GM18909 (cell line): ENCODE measurements at regions not wholly inside any gene's neighbourhood (a gene's known extent, or its start where the extent isn't known, plus 50 kb on each side); places are given as distances from the start of the nearest gene placed in this dataset.
"Not testable (repeated sequence)": the region's sequence is repeated elsewhere in the genome, so short reads cannot be mapped to it uniquely, and the experiment has no call there.

ENCODE experiments used
- ATAC-seq: cut with Tn5 transposase; IDR thresholded peaks from one replicate; pipeline ENCODE4 v1.9.1; 2021; ENCODE audit warnings: mild to moderate bottlenecking; ENCODE audit not compliant: unreplicated experiment, poor library complexity

DNA sequence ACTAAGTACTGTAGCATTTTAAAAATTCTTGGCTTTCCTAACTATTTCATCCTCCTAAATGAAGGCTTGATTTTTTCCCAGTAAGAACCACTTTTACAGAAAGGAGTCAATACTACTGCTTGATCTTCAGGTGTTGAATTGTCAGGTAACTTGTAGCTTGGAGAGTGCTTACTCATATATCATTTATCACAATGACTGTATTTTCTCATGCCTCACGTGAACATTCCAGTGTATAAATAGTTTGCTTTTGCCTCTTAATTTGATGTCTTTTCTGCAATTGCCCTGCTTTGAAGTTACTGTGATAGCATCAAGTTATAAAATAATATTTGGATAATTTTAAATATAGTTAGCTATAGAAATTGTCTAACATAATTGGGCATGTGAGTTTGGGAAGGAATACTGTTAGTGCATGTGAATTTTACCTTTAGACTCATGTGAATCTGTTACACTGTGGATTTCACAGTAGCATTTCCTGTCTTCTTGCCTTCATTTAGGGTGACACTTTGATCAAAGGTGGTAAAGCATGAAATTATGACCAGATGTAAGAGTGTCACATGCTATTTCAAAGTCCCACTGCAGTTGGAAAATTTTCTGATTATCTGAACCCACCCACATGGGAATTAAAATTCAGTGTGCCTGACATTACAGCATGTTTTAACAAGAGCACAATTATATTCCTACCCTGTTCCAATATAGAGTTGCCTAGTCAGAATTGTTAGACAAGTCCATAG is 962.8 kb downstream of the DNAJB9 start:
- no peak for ATAC-seq

DNA sequence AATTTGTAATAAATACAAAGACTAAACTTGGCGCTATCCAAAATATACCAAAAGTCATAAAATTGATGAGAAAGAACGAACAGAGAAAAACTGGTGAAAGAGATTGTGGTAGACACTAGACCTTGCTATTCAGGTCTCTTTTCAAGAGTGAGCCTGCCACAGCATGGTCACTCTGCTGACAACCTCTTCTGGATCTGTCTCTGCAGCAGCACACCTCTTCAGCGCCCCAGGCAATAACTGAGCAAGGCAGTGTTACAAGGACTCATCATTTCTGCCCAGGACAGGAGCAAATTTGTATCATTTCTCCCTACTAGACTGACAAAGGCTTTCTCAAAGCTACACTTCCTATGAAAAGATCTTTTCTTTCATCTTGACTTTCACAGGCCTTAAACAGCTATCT is 976.0 kb downstream of the DNAJB9 start:
- no peak for ATAC-seq

DNA sequence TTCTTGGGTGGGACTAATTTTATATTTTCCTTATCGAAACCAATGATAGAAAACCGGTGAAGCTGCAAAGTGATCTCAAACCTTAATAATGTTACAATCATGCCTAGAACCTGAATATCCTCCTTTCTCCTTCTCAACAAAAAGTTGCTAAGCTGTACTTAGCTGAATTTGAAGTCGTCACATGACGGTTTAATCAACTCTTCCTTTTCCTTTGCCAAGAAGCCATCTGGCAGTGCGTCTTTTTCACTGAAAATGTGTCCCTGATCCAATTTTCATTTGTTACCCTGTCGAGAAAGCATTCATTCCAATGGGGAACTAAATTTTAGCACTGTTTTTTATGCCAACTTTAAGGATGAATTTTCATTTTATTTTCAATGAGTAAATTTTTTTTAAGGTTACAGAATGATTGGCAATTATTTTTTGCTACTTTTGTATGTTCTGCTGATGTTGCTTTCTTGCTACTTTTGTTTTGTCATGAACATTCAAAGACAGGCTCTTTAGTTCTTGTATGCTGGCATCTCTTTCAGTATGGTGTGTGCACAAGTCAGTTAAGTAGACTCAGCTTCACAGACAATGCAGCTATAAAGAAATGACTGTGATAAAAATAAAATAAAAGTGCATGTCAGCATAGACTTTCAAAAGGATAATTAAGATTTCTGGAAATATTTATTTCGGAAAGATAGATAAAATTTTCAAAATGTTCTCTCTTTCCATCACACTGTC is 980.0 kb downstream of the DNAJB9 start:
- no peak for ATAC-seq

DNA sequence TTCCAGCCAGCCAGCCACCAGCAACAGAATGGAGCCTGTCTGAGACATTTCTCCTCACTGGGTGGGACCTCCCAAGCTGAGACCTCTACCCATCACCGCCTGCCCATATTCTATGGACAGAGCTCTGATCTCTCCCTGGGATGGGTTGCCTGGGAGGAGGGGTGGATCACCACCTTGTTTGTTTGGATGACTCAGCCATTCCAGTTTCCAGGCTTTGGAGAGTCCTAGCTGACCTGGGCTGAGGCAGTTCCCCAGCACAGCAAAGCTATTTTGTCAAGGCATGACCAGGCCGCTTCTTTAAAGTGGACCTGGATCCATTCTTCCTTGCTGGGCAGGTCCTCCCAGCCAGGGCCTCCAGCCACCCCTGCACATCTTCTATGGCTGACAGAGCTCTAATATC is 982.3 kb downstream of the DNAJB9 start:
- ATAC-seq, result no peak

DNA sequence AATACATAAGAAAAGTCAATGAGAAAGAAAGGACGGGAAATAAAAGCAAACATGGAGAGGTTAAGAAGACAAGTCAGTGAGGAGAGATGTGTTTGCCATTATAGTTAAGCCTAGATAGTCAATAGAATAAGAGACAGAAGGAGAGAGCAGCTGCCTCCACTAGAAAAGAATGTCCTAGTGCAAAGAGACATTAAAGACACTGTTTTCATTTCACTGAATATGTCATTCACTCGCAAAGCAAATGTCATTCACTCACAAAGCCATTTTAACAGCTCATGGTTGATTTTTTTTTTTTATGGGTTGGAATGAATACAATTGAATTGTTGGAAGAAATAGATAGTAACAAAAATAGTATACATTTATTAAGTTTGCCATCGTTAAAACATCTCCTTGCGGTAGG is 1007.6 kb downstream of the DNAJB9 start:
- ATAC-seq, result no peak

DNA sequence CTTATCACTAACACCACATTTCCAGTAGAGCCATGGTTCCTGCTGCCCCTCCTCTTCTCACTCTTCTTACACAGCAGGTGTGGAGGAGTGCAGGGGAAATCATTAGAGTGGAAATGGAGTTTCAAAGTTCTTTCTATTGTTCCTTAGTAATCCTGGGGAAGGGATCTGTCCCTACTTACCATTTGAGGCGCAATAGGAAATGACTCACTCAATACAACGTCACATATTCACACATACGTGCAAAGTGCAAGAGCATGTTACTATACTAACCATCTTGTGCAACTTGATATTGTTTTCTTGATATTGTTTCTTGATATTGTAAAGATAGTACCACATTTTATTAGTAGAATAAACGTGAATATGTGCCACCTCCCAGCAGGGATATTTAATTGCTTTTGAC is 1010.2 kb downstream of the DNAJB9 start:
- no peak for ATAC-seq

DNA sequence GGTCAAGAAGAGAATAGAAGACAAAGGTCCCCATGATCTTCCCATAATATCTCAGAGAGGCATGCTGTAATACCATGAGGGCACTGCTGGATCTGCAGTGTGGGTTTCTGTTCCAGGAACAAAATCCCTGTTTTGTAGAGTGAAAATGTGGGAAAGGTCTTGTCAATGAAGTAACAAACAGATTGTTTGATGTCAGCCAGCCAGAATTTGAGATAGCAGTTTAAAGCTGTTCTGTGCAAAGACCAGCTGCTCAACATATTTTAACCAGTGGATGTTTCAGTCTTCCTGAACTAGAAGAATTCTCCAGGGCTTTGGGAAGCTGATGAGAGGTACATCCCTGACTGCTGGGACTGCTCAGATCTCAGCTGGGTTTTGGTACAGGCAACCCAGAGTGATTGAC is 1012.5 kb downstream of the DNAJB9 start:
- no peak for ATAC-seq

DNA sequence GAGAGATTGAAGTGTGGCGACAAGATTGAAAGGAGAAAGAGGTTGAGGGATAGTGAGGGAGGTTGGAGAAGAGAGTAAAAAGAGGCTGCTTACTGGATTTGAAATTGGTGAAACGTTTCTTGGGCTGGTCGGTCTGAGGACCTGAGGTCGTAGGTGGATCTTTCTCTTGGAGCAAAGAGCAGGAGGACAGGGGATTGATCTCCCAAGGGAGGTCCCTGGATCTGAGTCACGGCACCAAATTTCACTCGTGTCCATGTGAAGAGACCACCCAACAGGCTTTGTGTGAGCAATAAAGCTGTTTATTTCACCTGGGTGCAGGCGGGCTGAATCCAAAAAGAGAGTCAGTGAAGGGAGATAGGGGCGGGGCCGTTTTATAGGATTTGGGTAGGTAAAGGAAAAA is 1027.3 kb downstream of the DNAJB9 start:
- not testable (repeated sequence) for ATAC-seq

DNA sequence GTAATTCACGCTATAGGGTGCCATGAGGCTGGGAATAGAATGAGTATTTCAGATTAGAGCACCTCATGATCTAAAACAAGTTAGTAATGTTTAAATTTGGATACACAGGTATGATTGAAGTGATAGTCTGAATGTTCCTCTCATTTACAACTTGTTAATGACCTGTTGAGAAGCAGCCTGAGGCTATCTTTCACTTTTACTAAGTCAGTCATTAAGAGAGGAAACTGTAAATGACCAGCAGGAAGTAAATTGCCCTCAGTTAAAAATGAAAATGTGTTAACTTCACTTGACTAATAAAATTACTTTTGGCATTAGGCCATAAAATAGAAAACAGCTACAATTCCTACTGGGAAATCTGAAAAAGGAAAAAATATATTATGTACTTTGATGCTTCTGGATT is 1042.0 kb downstream of the DNAJB9 start:
- ATAC-seq, result no peak

DNA sequence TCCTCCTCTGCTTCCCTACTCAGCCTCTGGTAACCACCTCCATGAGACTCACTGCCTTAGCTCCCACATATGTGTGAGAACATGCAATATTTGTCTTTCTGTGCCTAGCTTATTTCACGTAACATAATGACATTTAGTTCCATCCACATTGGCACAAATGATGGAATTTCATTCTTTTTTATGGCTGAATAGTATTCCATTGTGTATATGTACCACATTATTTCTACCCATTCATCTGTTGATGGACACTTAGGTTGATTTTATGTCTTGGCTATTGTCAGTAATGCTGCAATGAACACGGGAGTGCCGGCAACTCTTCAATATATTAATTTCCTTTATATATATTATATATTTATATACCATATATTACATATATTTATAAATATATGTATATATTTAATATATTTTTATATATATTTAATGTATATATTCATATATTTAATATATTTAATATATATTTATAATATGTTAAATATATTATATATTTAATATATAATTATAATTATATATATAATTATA is 1046.9 kb downstream of the DNAJB9 start:
- ATAC-seq, result no peak

DNA sequence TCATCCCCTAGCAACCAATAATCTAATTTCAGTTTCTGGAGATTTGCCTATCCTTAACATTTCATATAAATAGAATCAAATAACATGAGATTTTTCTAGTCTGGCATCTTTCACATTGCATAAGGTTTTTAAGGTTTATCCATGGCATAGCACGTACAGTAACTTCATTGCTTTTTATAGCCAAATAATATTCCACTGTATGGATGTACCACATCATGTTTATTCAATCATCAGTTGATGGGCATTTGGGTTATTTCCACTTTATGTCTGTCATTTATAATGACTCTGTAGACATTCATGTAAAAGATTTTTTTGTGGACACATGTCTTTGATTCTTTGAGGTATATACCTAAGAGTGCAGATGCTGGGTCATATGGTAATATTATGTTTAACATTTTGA is 1052.6 kb downstream of the DNAJB9 start:
- no peak for ATAC-seq

DNA sequence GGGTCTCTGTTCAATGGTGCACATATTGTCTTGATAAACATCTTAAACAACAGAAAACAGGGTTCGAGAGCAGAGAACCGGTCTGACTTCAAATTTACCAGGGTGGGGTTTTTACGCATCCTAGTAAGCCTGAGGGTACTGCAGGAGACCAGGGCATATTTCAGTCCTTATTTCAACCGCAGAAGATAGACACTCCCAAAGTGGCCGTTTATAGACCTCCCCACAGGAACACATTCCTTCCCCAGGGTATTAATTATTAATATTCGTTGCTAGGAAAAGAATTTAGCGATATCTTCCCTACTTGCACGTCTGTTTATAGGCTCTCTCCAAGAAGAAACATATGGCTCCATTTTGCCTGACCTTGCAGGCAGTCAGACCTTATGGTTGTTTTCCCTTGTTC is 1063.2 kb downstream of the DNAJB9 start:
- not testable (repeated sequence) for ATAC-seq

DNA sequence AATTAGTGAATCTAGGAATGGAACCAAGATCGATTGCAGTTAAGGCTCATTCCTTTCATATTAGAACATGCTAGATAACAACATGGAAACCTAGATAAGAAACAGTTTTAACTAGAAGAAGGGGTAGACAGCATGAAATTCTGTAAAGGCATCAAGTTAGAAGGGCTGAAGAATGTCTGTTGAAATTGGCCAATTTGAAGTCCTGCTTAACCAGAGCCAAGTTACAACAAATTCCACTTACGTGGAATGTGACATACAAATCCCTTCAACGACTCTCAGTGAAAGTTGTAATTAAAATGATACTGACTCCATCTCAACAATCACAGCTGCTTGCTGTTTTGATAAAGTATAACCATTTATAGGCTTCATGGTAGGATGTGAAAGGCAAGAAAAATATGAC is 1065.7 kb downstream of the DNAJB9 start:
- ATAC-seq, result no peak

DNA sequence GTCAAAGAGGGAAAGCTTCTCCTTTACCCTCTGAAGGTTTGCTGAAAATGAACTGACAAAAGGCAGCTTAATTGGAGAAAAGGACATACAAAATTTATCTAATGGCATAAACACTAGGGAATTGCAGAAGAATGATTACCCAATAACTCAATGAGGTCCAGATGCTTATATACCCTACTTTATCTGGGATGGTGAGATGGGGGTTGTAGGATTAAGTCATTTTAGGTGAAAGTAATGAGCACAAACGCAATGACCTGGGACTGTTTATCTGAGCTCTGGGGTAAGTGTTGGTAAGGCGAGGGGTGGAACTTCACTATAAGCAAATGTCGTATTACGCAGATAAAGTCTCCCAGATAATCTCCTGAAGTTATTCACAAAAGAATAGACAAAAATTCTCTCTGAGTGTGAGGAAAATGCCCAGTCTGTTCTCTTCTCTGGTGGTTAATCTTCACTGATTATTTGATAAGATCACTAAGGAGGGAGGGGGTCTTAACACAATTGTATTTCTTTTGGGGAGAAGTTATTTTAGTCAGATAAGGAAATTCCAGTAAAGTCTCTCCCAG is 1067.8 kb downstream of the DNAJB9 start:
- no peak for ATAC-seq

DNA sequence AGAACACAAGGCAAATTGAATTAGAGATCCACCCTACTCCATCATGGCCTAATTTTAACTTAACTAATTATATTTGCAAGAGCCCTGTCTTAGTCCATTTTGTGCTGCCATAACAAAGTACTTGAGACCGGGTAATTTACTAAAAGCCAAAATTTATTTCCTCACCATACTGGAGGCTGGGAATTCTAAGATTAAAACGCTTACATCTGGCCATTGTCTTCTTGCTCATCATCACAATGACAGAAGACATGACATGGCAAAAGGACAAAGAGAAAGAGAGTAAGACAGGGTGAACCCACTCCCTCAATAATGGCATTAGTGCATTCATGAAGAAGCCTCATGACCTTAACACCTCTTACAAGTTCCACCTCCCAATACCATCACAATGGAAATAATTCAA is 1068.6 kb downstream of the DNAJB9 start:
- no peak for ATAC-seq

DNA sequence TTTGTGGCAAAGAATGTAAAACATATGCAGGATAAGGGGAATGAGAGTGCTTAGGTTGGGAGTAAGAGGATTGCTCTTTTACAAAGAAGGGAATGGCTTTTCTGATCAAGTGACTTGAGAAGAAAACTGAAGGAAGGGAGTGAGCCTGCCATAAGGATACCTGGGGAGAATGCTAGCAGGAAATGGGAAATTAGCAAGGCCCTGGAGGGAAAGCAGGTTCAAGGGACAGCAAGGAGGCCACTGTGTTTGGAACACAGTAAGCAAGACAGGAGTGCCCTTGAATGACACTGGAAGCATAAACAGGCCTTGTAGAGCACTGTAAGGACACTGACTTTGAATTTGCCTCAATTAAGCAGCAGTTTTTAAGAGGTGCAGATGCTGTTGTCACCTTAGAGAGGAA is 1069.9 kb downstream of the DNAJB9 start:
- ATAC-seq, result no peak

DNA sequence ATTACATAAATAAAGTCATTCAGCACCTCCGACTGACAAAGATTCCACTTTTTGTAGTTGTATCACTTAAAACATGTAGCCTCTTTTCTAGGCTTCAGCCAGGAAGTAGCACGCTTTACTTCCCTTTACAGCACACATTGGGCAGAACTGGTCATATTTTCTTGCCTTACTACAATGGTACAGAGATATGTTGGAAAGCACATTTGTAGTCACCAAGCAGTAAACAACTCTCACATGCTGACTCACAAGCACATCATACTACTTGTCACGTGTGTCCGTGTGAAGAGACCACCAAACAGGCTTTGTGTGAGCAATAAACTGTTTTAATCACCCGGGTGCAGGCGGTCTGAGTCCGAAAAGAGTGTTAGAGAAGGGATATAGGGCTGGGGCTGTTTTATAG is 1071.8 kb downstream of the DNAJB9 start:
- ATAC-seq, result no peak

DNA sequence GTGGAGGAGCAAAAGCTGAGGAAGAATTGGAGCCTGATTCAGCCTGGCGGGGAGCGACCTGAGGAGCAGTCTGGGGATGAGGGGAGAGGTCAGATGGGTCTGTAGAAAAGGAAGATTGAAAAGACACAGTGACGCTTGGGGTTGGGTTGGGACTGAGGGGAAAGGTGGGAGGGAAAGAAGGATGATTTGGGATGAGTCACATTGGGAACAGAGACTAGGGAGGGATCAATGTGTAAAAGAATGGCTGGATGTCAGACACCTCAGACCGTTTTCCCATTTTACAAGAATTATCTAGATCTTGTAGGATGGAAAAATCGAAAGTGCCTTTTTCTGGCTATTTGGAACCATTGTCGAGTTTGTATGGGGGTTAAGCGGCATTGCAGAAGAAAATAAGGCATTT is 1076.5 kb downstream of the DNAJB9 start:
- no peak for ATAC-seq

DNA sequence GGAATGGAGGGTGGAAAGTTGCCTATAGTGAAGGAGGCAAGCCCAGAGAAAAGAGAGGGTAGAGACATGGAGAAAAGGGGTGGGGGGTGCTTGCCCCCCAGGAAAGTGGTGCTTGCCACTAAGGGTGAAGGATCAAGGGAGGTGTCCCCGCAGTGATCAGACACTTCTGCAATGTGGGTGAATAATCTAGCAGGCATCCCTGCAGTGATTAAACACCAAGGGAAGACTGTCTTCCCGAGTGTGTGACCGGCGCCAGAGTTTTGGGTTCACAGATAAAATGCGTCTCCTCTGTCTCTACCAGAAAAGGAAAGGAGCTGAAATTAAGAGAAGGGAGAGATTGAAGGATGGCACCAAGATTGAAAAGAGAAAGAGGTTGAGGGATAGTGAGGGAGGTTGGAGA is 1076.9 kb downstream of the DNAJB9 start:
- ATAC-seq, result not testable (repeated sequence)

DNA sequence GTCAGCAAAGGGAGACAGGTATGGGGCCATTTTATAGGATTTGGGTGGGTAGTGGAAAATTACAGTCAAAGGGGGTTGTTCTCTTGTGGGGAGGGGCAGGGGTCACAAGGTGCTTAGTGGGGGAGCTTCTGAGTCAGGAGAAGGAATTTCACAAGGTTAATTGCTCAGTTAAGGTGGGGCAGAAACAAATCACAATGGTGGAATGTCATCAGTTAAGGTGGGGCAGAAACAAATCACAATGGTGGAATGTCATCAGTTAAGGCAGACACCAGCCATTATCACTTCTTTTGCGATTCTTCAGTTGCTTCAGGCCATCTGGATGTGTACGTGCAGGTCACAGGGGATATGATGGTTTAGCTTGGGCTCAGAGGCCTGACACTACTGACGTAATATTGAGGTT is 1077.6 kb downstream of the DNAJB9 start:
- ATAC-seq, result not testable (repeated sequence)

DNA sequence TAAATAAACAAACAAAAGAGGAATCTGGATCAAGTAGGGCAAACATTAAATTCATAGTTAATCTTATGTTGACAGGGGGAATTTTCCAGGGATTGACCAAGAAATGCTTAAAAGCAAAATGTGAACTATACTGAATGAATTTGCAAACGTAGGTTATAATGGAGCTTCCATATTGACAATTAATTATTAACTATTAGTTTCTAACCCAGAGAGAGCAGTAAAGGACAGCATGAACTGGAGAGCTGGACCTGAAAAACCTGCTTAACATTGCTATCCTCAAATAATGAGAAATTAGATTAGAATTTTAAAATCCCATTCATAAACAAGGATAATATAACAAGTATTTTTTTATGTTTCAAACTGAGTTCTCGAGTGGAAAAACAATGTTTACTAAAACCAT is 1089.6 kb downstream of the DNAJB9 start:
- no peak for ATAC-seq

DNA sequence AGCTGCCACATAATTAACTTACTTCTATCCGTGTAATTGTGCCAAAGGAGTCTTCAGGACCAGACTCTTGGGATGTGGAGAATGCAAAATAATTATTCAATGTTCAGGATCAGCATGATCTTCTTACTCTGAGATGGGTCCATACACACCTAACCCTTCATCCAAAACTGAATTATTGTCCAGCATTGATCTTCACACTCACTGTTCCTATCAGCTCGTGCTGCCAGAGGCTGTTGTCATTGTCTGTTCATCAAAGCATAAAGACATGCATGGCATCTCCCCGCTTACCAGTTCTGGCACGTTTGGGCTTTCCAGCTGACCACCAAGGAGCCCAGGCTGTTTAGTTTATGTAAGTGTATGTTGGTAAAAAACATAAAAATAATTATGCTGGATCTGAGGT is 1090.7 kb downstream of the DNAJB9 start:
- ATAC-seq, result no peak
